Superior temporal gyrus (tissue), 1 donor: ENCODE measurements at regions not wholly inside any gene's neighbourhood (a gene's known extent, or its start where the extent isn't known, plus 50 kb on each side); places are given as distances from the start of the nearest gene placed in this dataset.
"Not testable (repeated sequence)": the region's sequence is repeated elsewhere in the genome, so short reads cannot be mapped to it uniquely, and the experiment has no call there.

Experiments
- DNase-seq: peaks from one replicate; pipeline ENCODE4 v3.0.0-alpha.2; 2016; ENCODE audit errors: extremely low spot score

DNA sequence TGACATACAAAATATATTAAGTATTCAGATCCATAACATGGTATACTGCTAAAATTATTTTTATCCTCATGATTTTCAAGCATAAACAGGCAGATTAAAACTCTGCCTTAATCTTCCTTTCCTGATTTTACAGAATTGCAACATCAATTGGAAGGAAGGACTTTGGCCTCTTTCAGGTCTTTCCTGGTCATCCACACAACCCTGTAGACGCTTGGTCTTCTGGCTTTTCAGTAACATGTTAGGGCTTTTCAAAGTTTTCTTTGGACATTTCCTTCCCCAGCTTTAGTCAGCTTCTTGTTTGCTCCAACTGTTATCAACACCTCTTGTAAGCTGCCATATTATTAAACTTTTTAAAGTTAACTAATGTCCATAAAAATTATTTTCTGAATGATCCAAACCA is 1364.9 kb upstream of the NRXN1 start:
- DNase-seq: no peak

DNA sequence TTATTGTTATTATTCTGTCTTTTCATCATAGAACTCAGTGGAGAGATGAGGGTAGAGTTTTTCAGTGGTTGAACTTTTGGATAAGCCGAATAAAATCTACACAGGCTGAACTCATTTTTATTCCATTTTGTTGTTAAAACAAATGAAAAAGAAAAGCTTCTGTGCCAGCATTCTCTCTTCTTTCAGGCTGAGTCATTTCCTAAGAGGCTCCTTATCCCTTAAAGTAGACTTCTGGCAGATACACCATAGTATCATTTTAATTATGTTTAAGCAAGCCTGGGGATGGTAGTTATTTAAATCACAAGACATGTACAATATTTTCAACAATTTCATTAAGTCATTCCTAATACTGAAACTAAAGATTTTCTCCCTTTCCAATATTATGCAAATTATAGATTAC is 1364.0 kb upstream of the NRXN1 start:
- no peak for DNase-seq

DNA sequence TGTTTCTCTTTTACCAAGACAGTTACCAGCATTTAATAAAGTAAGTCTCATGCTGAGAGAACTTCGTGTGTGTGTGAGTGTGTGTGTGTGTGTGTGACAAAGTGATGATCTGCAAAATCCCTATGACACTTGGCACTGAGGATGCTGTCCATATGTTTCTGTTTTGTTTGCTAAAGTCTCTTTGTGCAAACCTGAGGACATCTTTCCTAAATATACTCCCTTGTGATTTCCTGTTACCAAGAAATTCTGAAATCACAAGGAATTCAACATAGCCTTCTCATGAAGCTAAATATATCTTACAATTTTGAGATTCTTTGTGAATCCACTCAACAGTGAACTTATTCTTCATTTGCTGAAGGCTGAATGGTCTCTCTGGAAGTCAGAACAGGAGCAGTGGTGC is 1359.7 kb upstream of the NRXN1 start:
- DNase-seq: no peak

DNA sequence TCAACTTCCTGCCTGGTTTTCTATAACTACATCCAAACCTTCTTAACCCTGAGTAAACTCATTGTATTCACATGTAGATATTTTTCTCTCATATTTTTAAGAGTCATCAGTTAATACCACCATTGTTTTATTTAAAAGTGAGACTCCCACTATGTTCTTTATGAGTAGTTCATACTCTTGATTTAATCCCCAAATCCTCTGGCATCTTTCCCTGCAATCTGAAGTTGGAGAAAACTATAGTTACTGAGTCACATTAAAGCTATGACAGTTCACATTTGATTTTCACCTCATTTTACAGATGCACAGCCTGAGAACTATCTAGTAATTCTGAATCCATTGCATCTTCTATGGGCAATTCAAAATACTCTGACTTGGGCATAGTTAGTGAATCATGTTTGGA is 1358.7 kb upstream of the NRXN1 start:
- DNase-seq: no peak

DNA sequence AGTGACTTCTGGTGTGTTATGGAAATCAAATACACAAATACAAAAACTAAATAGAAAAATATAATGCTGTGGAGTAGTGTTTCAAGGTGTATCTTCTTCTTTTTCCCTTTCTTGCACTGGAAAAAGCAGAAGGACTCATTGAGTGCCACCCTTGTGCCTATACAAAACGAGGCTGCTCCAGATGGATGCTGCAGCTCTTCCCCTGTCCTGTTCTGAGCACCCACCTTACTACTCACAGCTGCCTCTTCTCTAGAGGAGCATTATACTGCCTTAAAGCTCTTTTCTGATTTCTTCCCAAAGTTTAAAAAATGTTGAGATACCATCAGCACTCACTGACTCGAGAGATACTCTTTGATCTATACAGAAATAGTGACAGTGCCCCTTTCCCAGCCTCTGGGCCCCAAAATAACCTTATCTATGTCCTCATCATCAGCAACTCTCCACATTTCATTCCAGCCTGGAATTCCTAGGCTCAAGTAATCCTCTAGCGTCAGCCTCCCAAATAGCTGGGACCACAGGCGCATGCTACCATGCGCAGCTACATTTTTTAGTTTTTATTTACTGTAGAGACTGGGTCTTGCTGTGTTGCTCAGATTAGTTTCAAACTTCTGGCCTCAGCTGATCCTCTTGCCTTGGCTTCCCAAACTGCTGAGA is 1356.1 kb upstream of the NRXN1 start:
- no peak for DNase-seq

DNA sequence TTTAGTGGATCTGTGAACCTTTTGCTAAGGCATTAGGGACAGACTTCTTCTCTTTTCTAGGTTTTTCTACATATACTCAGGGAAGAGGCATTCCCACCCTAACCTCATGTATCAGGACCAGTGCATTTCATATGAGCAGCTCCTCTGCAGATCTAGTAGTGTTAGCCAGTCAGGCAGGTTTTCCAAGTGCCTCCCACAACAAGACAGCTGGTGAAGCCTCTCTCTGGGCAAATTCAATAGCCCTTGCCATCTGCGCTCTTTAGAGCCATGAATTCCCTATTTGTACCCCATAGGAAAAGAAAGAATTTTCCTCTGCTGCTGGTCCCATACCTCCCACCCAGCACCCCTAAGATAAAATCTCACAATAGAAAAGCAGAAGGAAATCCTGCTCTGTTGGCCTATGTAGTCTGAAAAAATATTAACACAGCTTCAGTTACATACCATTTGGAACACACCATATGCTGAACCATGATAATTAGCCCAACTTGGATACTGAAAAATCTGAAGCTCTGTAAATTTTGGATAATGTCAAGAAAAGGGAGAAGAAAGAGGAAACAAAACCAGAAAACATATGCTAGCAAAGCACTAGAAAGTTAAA is 1354.6 kb upstream of the NRXN1 start:
- no peak for DNase-seq

DNA sequence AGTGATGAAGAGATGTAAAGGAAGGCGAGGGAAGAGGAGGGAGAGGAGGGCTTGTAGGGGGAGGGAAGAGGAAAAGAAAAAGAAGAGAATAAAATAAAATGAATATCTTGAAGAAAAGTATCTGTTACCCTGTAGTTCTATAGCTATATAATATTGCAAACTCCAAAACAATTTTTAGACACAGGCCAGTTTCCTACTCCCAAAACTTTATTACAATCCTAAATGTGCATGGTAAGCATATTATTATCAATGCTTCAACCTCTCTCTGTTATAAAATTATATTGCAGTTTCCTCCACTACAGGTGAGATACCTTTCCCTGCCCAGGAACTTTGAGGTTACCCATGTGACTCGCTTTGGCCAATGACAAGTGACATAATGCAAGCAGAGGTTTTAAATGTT is 1351.6 kb upstream of the NRXN1 start:
- DNase-seq: no peak

DNA sequence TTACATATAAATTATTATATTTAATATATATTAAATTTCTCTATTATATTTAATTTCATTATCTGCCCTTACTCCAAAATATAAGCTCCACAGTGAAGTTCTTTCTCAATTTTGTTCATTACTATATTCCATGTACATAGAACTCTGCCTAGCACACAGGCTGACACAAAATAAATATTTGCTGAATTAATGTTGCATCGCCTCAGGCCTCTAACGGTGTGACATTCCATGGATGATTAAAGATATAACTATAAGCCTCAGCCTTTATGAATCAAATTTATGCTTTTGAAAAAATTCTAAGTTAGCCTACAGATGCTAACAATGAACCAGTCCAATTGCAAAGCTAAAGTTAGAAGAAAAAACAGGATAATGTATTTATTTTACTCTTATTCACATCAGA is 1337.2 kb upstream of the NRXN1 start:
- DNase-seq: no peak

DNA sequence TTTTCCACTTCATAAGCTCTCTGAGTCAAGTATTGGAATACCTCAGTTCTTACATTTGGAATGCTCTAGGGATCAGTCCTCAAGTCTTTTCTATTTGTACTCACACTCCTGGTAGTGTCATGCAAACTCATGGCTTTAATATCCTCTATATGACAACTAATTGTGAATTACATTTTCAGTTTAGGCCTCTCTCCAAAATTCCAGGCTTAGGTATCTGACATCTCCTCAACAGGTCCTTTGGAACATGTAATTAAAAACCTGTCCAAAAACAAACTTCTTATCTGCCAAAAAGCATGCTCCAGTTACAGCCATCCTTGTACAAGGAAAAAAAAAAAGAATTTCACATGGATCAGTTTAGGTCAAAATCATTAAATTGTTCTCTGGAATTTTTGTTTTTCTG is 1336.2 kb upstream of the NRXN1 start:
- no peak for DNase-seq

DNA sequence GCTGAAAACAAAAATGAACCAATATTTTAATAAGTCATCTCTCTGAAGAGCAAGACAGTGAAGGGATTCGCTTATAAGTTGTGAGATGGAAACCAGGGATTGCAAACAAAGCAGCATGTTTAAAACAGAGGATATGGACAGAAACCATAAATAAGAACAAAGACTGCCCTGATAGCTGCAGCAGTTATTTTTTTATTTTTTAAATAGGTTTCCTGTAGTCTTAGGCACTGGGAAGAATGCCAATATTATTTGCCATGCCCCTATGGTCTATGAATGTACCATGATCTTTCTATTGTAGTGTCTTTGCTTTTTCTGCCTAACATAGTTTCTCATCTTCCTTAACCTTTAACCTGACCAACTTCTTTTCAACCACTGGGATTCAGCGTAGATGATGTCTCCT is 1334.0 kb upstream of the NRXN1 start:
- DNase-seq: no peak

DNA sequence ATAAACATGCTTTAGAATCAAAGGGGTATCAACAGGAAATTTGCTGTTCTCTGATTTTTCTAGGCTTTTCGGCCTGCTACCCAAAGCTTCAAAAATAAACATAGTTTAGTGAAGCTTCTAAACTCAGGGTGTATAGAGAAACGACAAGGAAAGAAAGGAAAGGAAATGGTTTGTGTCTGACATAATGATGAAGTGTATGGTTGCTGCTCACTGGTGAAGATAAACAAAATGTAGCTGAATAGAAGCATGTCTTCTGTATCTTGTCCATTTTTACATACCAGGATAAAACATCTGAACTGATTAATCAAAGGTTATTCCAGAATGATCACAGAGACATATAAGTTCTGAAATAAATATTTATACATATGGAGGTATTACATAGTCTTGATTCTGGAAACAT is 1324.6 kb upstream of the NRXN1 start:
- no peak for DNase-seq

DNA sequence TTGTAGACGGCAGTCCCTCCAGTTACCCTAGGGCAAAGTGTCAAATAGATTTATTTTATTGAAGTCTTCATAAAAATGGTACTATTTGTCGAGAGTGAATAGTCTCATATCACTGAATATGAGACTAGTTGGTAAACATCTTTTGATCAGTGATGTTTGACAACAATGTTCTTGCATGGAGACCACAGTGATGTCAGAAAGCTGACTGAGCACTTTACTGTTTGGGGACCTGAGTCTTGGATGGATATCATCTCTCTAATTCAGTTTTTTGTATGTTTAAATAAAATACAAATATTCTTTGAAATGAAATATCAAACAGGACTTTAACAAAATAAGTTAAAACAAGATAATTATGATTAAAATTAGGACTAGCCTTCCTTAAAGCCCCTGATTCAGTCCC is 1315.4 kb upstream of the NRXN1 start:
- DNase-seq: no peak

DNA sequence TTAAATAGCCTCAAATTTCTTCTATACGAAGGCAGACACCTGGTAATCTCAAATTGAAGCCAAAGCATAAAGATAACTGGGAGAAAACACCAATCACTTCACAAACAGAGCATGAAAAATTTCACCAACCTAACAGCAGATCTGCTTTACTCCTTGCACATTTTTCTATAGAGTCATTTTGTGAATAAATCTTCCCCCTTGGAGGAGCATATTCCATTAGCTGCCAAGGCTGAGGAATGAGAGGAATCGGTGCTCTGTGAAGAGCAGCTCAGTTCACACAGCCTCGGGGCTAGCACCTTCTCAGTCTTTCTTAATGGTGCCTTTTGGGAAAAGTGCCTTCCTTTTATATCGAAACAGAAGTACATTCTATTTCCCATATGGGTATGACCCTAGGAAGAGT is 1313.7 kb upstream of the NRXN1 start:
- no peak for DNase-seq

DNA sequence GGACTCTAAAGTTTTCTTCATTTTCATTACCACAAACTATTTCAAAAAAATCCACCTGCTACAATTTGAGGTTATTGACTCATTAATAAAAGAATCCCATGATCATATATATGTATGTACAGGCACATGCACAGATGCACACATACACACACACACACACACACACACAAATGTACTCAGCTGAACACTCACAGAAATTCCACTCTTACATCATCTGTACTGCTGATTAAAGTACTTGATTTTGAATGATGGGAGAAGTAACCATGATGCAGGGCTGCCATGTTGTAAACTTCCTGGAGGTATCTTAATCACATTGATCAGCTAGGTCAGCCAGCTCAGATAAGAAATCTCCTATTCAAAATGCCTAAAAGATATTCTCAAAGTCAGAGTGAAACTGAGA is 1313.2 kb upstream of the NRXN1 start:
- DNase-seq: no peak

DNA sequence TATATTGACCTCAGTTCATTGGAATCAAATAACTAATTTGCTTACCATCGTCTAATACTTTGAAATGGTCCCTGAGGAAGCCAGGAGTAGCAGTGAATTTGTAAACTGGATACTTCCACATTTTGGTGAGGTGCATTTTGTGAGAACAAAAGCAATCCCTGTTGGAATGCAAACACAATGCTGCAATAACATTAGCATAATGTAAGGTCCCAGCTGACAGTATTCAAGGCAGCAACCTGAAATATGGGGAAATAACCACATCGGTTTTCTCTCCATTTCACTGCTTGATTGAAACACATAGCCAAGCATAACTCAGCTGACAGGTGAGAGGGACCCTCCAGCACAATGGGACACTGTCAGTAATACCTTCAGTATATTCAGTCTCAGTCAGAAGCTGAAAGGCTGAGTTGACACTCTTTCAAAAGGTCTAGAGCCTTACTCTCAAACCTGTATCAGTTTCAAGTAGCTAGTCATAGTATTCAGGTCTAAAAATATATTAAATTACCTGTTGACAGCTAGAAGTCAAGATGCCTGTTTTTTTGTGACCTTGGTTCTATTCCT is 1311.9 kb upstream of the NRXN1 start:
- DNase-seq: no peak

DNA sequence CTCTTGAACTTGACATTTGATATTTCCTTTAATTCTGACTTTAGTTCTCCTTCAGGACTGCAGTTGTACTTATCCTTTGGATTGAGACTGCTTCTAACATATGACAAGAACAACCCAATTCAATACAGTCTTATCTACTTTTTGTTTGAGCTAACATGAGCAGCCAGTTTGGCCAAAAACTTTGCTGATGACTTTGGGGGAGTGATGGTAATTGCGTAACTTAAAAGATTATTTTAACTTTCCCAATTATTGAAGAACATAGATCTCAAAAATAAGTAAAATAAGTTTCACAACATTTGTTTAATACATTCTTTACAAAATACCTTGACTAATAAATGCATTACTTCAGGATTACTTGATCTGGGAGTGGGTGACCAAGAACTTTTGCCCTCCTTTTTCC is 1311.1 kb upstream of the NRXN1 start:
- DNase-seq: no peak

DNA sequence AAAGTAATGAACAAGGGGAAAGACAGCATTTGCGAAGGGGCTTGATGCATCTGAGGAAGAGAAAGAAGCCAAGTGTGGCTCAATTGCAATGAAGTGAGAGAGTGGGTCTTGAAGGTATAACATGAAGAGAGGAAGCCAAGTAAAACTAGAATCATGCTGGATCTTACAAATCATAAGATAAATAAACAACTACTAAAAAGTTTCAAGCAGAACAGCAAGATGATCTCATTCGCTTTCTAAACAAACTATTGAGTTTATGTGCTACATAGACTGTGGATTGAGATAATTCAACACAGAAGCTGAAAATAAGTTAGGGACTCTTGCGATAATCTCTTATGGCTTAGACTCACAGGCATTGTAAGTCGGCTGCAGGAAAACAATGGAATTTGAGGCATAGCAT is 1310.5 kb upstream of the NRXN1 start:
- no peak for DNase-seq

DNA sequence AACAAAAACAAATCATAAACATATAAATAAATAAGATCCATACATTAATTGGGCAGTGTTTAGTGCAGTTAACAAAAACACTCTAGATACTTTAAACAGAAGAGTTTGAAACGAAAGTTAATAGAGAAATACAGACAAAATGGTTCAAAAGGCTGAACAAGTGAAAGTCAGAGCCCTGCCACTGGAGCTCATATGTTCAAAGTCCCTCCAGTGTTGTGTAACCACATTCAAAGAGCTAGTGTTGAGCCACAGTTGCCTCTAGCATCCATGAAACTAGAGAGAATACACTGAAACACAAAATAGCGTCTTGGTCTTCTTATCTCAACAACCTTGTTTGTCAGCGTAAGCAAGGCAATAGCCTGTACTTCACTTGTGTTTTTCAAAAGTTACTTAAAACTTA is 1309.8 kb upstream of the NRXN1 start:
- no peak for DNase-seq

DNA sequence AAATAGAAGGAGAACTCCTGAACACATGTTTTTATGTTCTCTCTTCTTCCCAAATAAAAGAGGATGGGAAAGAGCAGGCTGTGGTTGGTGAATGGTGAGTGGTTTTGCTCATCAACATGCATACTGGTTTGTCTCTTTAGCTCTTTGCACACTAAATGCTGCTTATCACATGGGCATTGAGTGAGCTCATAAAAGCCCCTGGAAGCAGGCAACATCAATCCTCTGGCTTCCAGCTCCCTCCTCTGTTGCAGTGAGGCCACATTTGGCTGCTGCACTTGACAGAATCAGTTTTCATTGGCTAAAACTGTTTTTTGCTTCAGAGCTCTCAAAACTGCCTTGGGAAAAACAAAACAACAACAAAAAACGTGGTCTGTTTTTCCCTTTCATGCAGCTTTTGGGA is 1308.2 kb upstream of the NRXN1 start:
- no peak for DNase-seq

DNA sequence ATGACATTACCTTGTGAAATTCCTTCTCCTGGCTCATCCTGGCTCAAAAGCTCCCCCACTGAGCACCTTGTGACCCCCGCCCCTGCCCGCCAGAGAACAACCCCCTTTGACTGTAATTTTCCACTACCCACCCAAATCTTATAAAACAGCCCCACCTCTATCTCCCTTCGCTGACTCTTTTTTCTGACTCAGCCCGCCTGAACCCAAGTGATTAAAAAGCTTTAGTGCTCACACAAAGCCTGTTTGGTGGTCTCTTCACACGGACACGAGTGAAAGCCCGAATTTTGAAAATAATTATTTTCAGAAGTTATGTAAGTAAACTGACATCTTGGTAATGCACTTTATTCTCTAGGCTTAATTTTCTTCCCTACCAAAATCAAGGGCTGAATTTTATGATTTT is 1305.9 kb upstream of the NRXN1 start:
- DNase-seq: not testable (repeated sequence)

DNA sequence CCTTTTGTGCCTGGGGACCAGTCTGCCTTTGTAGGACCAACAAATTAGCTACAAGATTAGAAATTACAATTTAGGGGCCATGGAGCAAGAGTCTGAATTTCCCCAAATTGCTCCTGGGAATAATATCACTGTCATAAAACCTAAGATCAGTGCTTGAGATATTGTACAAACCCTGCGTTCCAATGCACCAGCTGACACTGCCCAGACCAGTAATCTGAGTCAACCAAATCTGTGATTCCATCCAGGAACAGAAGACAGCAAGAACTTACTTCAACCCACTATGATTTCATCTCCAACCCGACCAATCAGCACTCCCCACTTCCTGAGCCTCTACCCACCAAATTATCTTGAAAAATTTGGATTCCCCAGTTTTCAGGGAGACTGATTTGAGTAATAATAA is 1305.0 kb upstream of the NRXN1 start:
- DNase-seq: no peak

DNA sequence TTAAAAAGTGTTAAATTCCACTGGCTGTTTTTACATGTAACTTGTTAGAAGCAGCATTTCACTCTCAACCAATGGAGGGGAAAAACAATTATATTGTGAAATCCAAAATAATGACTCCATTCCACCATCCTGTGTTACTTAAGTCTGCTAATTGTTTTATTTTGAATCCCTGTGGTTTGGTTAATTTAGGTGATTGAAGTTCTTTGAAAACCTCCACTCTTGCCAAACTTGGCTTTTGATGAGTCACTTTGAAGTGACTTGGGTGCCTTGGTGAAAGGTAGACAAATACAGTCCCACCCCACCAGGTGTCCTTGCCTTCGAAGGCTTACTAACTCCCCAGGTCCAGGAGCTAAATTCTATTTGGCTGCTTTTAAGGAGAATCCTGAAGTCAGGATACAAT is 1303.8 kb upstream of the NRXN1 start:
- no peak for DNase-seq

DNA sequence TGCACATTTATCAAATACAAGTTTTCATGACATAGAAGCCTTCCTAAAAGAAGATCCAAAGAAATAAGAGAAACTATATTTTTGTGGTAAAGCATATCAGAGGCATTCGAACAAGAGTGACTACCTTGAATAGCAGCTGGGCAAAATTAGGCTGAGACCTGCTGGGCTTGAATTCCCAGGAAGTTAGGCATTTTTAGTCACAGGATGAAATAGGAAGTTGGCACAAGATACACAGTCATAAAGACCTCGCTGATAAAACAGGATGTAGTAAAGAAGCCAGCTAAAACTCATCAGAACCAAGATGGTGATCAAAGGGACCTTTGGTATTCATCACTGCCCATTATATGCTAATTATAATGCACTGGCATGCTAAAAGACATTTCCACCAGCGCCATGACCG is 1302.3 kb upstream of the NRXN1 start:
- DNase-seq: no peak

DNA sequence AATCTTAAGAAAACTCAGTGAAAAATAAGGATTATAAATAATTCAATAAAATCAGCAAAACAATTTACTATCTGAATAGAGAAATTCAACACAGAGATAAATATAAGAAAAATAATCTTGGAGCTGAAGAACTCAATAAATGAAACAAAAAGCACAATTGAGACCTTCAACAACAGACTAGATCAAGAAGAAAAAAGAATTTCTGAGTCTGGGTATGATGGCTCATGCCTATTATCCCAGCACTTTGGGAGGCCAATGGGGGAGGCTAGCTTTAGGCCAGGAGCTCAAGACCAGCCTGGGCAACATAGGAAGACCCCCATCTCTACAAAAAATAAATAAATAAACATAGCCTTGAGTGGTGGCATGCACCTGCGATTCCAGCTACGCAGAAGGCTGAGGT is 1295.7 kb upstream of the NRXN1 start:
- DNase-seq: no peak
